ENCODE measurements at regions not wholly inside any gene's neighbourhood (a gene's known extent, or its start where the extent isn't known, plus 50 kb on each side); places are given as distances from the start of the nearest gene placed in this dataset.

- H3K27me3 ChIP-seq (ENCODE audit: insufficient read depth, poor library complexity, severe bottlenecking) = no peaks in the 10 kb centered on the region
- H3K36me3 ChIP-seq (ENCODE audit: low read depth) = no peaks in the 10 kb centered on the region
- ATAC-seq (ENCODE audit: low read depth) (no peak), DNase-seq (ENCODE audit: low spot score) (no peak)
- H3K27ac ChIP-seq (ENCODE audit: poor library complexity, severe bottlenecking) = no peak overlapping the region
- no peaks in the 10 kb centered on the region for H3K9me3 ChIP-seq (ENCODE audit: severe bottlenecking)
- no peak overlapping the region for H3K4me3 ChIP-seq (ENCODE audit: severe bottlenecking)
- no peaks in the 10 kb centered on the region for H3K4me1 ChIP-seq (ENCODE audit: insufficient read depth, poor library complexity, severe bottlenecking)
- TF ChIP-seq CTCF (IDR thresholded peaks at IDR 0.05; ENCODE audit: poor library complexity, severe bottlenecking) = no peak
Observed at GRCh38 chr1:188689542-188689941, 1788.1 kb downstream of the BRINP3 start.

DNA sequence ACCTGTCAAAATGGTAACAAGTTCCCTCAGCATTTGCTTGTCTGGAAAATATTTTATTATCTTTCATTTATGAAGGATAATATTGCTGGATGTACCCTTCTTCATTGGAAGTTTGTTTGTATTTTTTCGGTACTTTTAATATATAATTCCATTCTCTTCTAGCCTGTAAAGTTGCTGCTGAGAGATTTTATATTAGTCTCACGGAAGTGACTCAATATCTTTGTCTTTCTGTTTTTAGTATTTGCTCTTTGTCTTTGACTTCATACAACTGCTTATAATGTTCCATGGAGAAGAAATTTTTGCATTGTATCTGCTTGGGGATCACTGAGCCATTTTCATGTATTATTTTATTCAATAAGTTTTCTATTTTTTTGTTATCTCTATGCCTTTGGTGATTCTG, 1777.5 kb downstream of the BRINP3 start:
- no peak for TF ChIP-seq CTCF (IDR thresholded peaks at IDR 0.05; ENCODE audit: poor library complexity, severe bottlenecking)
- Histone ChIP-seq H3K4me3 (ENCODE audit: severe bottlenecking) (no peak overlapping the region), H3K9me3 (ENCODE audit: severe bottlenecking) (no peaks in the 10 kb centered on the region), H3K27me3 (ENCODE audit: insufficient read depth, poor library complexity, severe bottlenecking) (no peaks in the 10 kb centered on the region), H3K36me3 (ENCODE audit: low read depth) (no peaks in the 10 kb centered on the region), H3K4me1 (ENCODE audit: insufficient read depth, poor library complexity, severe bottlenecking) (no peaks in the 10 kb centered on the region), H3K27ac (ENCODE audit: poor library complexity, severe bottlenecking) (no peak overlapping the region)
- DNase-seq (ENCODE audit: low spot score) (no peak), ATAC-seq (ENCODE audit: low read depth) (no peak)

DNA sequence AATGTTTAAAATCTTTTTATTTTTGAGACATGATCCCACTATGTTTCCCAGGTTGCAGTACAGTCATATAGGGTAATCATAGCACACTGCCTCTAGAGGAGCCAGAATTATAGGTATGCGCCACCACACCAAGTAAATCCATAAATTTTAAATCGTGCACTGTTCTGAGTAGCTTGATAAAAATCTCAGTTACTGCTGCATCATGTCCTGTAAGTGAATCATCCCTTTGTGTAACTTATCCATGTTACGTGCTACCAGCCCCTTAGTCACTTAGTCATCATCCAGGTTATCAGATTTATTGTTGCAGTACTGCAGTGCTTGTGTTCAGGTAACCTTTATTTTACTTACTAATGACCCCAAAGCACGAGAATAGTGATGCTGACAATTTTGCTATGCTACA, 1770.9 kb downstream of the BRINP3 start:
- H3K9me3 ChIP-seq (ENCODE audit: severe bottlenecking) = no peaks in the 10 kb centered on the region
- peak; percentile 69 for TF ChIP-seq CTCF (IDR thresholded peaks at IDR 0.05; ENCODE audit: poor library complexity, severe bottlenecking)
- peak overlapping the region; percentile 73 for H3K27ac ChIP-seq (ENCODE audit: poor library complexity, severe bottlenecking)
- DNase-seq (ENCODE audit: low spot score) (no peak), ATAC-seq (ENCODE audit: low read depth) (peak; percentile 100)
- H3K27me3 ChIP-seq (ENCODE audit: insufficient read depth, poor library complexity, severe bottlenecking) = no peaks in the 10 kb centered on the region
- H3K4me1 ChIP-seq (ENCODE audit: insufficient read depth, poor library complexity, severe bottlenecking) = peaks cover 18% of the 10 kb centered on the region
- H3K4me3 ChIP-seq (ENCODE audit: severe bottlenecking) = no peak overlapping the region
- peaks cover 5% of the 10 kb centered on the region; the same call in 1 of the 2 replicates for H3K36me3 ChIP-seq (ENCODE audit: low read depth)

- H3K4me1 ChIP-seq (ENCODE audit: insufficient read depth, poor library complexity, severe bottlenecking) = peaks cover 21% of the 10 kb centered on the region
- ATAC-seq (ENCODE audit: low read depth) = no peak
- no peaks in the 10 kb centered on the region for H3K9me3 ChIP-seq (ENCODE audit: severe bottlenecking)
- no peak for DNase-seq (ENCODE audit: low spot score)
- peaks cover 5% of the 10 kb centered on the region; the same call in 1 of the 2 replicates for H3K36me3 ChIP-seq (ENCODE audit: low read depth)
- no peaks in the 10 kb centered on the region for H3K27me3 ChIP-seq (ENCODE audit: insufficient read depth, poor library complexity, severe bottlenecking)
- no peak for TF ChIP-seq CTCF (IDR thresholded peaks at IDR 0.05; ENCODE audit: poor library complexity, severe bottlenecking)
- H3K4me3 ChIP-seq (ENCODE audit: severe bottlenecking) = no peak overlapping the region
- H3K27ac ChIP-seq (ENCODE audit: poor library complexity, severe bottlenecking) = no peak overlapping the region
Observed at GRCh38 chr1:188708795-188709535, 1768.7 kb downstream of the BRINP3 start.

DNA sequence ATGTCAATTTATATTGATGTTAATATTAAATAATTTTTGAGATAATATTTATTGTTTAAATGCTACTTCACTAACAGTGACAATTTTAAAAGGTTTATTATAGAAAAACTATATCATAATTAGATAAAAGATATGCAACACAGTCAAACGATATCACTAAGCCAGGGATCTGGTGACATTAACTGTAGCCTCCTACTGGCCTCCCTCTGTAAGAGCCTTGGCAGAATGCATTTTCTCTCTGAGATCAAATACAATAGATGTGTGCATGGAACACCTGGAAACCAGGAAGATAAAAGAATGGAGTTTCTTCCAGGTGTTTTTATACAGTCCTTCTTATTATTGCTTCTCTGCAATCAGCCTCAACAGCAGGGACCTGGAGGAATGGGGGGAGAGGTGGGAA, 1762.1 kb downstream of the BRINP3 start:
- no peak overlapping the region for H3K4me3 ChIP-seq (ENCODE audit: severe bottlenecking)
- H3K36me3 ChIP-seq (ENCODE audit: low read depth) = no peaks in the 10 kb centered on the region
- H3K27ac ChIP-seq (ENCODE audit: poor library complexity, severe bottlenecking) = no peak overlapping the region
- H3K27me3 ChIP-seq (ENCODE audit: insufficient read depth, poor library complexity, severe bottlenecking) = no peaks in the 10 kb centered on the region
- TF ChIP-seq CTCF (IDR thresholded peaks at IDR 0.05; ENCODE audit: poor library complexity, severe bottlenecking) = peak; percentile 15
- no peak for DNase-seq (ENCODE audit: low spot score)
- ATAC-seq (ENCODE audit: low read depth) = no peak
- no peaks in the 10 kb centered on the region for H3K9me3 ChIP-seq (ENCODE audit: severe bottlenecking)
- peaks cover 3% of the 10 kb centered on the region for H3K4me1 ChIP-seq (ENCODE audit: insufficient read depth, poor library complexity, severe bottlenecking)
